Liver (tissue), 8 donors: ENCODE measurements at regions not wholly inside any gene's neighbourhood (a gene's known extent, or its start where the extent isn't known, plus 50 kb on each side); places are given as distances from the start of the nearest gene placed in this dataset.

Source experiments
- DNase-seq: peaks from one replicate; pipeline ENCODE4 v3.0.0-alpha.2; 2017; ENCODE audit warnings: low spot score
- H3K27ac ChIP-seq, 2 donors: one replicate each; pipeline ENCODE4 v1.7.0; 2013; ENCODE audit warnings: inconsistent platforms in 2 of 2, low read length in 2 of 2, control low read depth in 1 of 2, low read depth in 1 of 2, mild to moderate bottlenecking in 1 of 2
- H3K27me3 ChIP-seq, 4 donors: one replicate each; pipeline versions ENCODE4 v1.6.1 to v1.7.0; 2013; ENCODE audit warnings: low read length in 3 of 4, inconsistent platforms in 1 of 4, mild to moderate bottlenecking in 1 of 4, moderate library complexity in 1 of 4; ENCODE audit not compliant: control insufficient read depth in 4 of 4, insufficient read depth in 4 of 4
- H3K36me3 ChIP-seq, 4 donors: one replicate each; pipeline versions ENCODE4 v1.6.1 to v1.7.0; 2013; ENCODE audit warnings: low read length in 3 of 4, mild to moderate bottlenecking in 3 of 4, low read depth in 1 of 4, moderate library complexity in 1 of 4; ENCODE audit not compliant: control insufficient read depth in 4 of 4, insufficient read depth in 3 of 4
- H3K4me1 ChIP-seq, 4 donors: one replicate each; pipeline versions ENCODE4 v1.6.1 to v1.7.0; 2013; ENCODE audit warnings: low read length in 3 of 4, mild to moderate bottlenecking in 3 of 4, moderate library complexity in 1 of 4; ENCODE audit not compliant: control insufficient read depth in 4 of 4, insufficient read depth in 4 of 4
- H3K4me3 ChIP-seq, 3 donors: one replicate each; pipeline versions ENCODE4 v1.6.1 to v1.7.0; 2013; ENCODE audit warnings: low read length in 3 of 3, control low read depth in 1 of 3, low read depth in 1 of 3, mild to moderate bottlenecking in 1 of 3
- H3K9ac ChIP-seq, 2 donors: one replicate each; pipeline ENCODE4 v1.7.0; 2013; ENCODE audit warnings: low read length in 2 of 2, mild to moderate bottlenecking in 2 of 2, moderate library complexity in 2 of 2, control low read depth in 1 of 2, low read depth in 1 of 2
- H3K9me3 ChIP-seq, 4 donors: one replicate each; pipeline versions ENCODE4 v1.6.1 to v1.7.0; 2013; ENCODE audit warnings: low read length in 3 of 4; ENCODE audit not compliant: control insufficient read depth in 4 of 4
- EGR1 ChIP-seq, 2 donors: IDR thresholded peaks; 2 replicates each; pipeline ENCODE4 v1.6.1; 2016 to 2018; ENCODE audit warnings: antibody characterized with exemption in 2 of 2, low read depth in 2 of 2
- FOXA1 ChIP-seq: IDR thresholded peaks from 2 replicates; pipeline ENCODE4 v1.6.1; 2016; ENCODE audit warnings: antibody characterized with exemption
- FOXA2 ChIP-seq: IDR thresholded peaks from 2 replicates; pipeline ENCODE4 v1.6.1; 2016; ENCODE audit warnings: antibody characterized with exemption
- GABPA ChIP-seq, 2 donors: IDR thresholded peaks in 1 of 2; conservative IDR thresholded peaks in 1 of 2; 2 replicates each; pipeline ENCODE4 v1.6.1; 2016; ENCODE audit warnings: antibody characterized with exemption in 2 of 2, mild to moderate bottlenecking in 1 of 2, moderate library complexity in 1 of 2
- HNF4A ChIP-seq, 2 donors: conservative IDR thresholded peaks; 2 replicates each; pipeline ENCODE4 v1.6.1; 2016; ENCODE audit warnings: antibody characterized with exemption in 2 of 2, mild to moderate bottlenecking in 2 of 2
- JUND ChIP-seq, 2 donors: IDR thresholded peaks; 2 replicates each; pipeline ENCODE4 v1.6.1; 2016; ENCODE audit warnings: antibody characterized with exemption in 2 of 2
- NR2F2 ChIP-seq: IDR thresholded peaks from 2 replicates; pipeline ENCODE4 v1.6.1; 2016; ENCODE audit warnings: antibody characterized with exemption
- RAD21 ChIP-seq, 2 donors: IDR thresholded peaks; 2 replicates each; pipeline ENCODE4 v1.6.1; 2016; ENCODE audit warnings: antibody characterized with exemption in 2 of 2, mild to moderate bottlenecking in 2 of 2
- REST ChIP-seq: IDR thresholded peaks from 2 replicates; pipeline ENCODE4 v1.6.1; 2016; ENCODE audit warnings: antibody characterized with exemption, mild to moderate bottlenecking
- RXRA ChIP-seq, 2 donors: IDR thresholded peaks; 2 replicates each; pipeline ENCODE4 v1.6.1; 2017 to 2018; ENCODE audit warnings: antibody characterized with exemption in 2 of 2, mild to moderate bottlenecking in 1 of 2
- SP1 ChIP-seq: IDR thresholded peaks from 2 replicates; pipeline ENCODE4 v1.6.1; 2018; ENCODE audit warnings: antibody characterized with exemption, mild to moderate bottlenecking
- TAF1 ChIP-seq: conservative IDR thresholded peaks from 2 replicates; pipeline ENCODE4 v1.6.1; 2016; ENCODE audit warnings: antibody characterized with exemption, mild to moderate bottlenecking
- YY1 ChIP-seq: IDR thresholded peaks from 2 replicates; pipeline ENCODE4 v1.6.1; 2016; ENCODE audit warnings: antibody characterized with exemption, mild to moderate bottlenecking
- ZBTB33 ChIP-seq: IDR thresholded peaks from 2 replicates; pipeline ENCODE4 v1.6.1; 2016; ENCODE audit warnings: antibody characterized with exemption
- WGBS: extraction: QIAGEN DNeasy Blood & Tissue Kit; methylation state at CpG from one replicate; pipeline ENCODE4 v1.1.7; 2013; 5-methylcytosine and 5-hydroxymethylcytosine counted together
- TF ChIP-seq, protein P1 (sequence below): IDR thresholded peaks from 2 replicates; pipeline ENCODE4 v1.6.1; 2016; ENCODE audit warnings: antibody characterized with exemption
- TF ChIP-seq, protein P2 (sequence below): fragments of 150-350 bp; IDR thresholded peaks from 2 replicates; pipeline ENCODE4 v1.5.1; 2017; ENCODE audit warnings: improper control_type of control experiment, low read depth, low read length; ENCODE audit not compliant: missing input control
- TF ChIP-seq, protein P3 (sequence below): IDR thresholded peaks from 2 replicates; pipeline ENCODE4 v1.6.1; 2016; ENCODE audit warnings: antibody characterized with exemption
- donor health status: healthy.
- donor health status: healthy.
- donor health status: healthy.
- donor health status: healthy.
- donor health status: healthy.

DNA sequence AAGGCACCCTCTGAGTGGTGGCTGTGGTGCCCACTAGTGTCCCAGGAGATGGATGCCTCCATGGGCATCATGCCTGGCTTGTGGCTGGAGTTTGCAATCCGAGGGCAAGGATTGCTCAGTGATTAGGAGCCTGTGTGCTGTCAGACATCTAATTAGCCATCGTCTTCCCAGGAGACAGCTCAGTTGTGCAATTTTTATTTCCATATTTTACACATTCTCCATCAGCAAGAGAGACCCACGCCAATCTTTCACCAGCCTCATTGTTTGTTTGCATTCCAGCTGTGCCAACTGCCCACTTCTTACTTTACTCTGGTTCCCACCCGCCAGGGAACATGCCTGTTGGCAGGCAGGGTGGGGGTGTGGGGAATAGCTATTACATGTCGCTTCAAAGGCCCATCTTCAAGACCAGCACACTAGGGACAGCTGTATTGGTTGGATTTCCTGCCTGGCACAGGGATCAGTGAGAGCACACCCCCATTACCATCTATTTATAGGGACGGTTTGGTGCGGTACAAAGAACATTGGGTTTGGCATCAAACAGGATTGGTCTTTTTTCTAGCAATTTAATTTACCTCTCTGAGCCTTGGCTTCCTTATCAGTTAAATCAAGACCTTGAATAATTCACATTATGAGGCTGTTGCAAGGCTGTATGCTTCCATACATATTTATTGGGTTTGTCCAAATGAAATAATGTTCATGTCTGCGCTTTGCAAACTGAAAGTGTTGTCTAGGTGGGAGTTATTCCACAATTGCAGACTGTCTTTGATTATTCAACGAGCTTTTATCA is 80.7 kb upstream of the NAV2 start:
- Histone ChIP-seq H3K4me3 (no peak overlapping the region), H3K36me3 (no peaks in the 10 kb centered on the region), H3K27ac (no peak overlapping the region), H3K9ac (no peak overlapping the region), H3K4me1 (no peaks in the 10 kb centered on the region), H3K27me3 (no peaks in the 10 kb centered on the region), H3K9me3 (peaks cover 0 to 12% (median 2%) of the 10 kb centered on the region in 4 donors)
- DNase-seq, result no peak
- 87% methylated on average over 9 of the region's 9 CpGs for WGBS
- TF ChIP-seq SP1 (no peak), GABPA (IDR thresholded peaks at IDR 0.05 in 1 of 2, conservative IDR thresholded peaks at IDR 0.05 in 1 of 2) (no peak), FOXA1 (no peak), NR2F2 (no peak), EGR1 (IDR thresholded peaks at IDR 0.05; ENCODE audit: low read depth in 2 of 2) (no peak), JUND (IDR thresholded peaks at IDR 0.05) (no peak), FOXA2 (no peak), RAD21 (IDR thresholded peaks at IDR 0.05) (no peak), HNF4A (conservative IDR thresholded peaks at IDR 0.05) (no peak), YY1 (no peak), REST (no peak)
- TF ChIP-seq, protein P1, sequence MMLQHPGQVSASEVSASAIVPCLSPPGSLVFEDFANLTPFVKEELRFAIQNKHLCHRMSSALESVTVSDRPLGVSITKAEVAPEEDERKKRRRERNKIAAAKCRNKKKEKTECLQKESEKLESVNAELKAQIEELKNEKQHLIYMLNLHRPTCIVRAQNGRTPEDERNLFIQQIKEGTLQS, result no peak
- TF ChIP-seq, protein P2, sequence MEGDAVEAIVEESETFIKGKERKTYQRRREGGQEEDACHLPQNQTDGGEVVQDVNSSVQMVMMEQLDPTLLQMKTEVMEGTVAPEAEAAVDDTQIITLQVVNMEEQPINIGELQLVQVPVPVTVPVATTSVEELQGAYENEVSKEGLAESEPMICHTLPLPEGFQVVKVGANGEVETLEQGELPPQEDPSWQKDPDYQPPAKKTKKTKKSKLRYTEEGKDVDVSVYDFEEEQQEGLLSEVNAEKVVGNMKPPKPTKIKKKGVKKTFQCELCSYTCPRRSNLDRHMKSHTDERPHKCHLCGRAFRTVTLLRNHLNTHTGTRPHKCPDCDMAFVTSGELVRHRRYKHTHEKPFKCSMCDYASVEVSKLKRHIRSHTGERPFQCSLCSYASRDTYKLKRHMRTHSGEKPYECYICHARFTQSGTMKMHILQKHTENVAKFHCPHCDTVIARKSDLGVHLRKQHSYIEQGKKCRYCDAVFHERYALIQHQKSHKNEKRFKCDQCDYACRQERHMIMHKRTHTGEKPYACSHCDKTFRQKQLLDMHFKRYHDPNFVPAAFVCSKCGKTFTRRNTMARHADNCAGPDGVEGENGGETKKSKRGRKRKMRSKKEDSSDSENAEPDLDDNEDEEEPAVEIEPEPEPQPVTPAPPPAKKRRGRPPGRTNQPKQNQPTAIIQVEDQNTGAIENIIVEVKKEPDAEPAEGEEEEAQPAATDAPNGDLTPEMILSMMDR, result no peak
- TF ChIP-seq, protein P3, sequence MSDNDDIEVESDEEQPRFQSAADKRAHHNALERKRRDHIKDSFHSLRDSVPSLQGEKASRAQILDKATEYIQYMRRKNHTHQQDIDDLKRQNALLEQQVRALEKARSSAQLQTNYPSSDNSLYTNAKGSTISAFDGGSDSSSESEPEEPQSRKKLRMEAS, result no peak

DNA sequence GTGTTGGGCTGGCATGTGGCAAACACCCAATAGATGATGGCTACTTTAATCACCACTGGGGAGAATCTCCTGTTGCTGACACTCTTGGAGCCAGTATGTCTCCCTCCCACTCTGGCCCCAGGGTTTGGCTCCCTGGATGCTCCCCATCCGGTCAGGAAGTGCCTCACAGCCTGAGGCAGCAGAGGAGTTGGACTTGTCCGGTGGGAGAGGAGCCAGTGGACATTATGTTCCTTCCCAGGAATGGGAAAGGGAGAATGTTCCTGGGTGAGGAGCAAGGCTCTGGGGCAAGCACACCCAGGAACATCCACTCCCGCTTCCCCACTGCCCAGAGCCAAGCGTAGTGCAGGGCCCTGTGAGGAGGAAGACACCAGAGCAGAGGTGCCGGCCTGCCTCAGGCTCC is 84.6 kb upstream of the NAV2 start:
- 80% methylated on average over 5 of the region's 5 CpGs for WGBS
- Histone ChIP-seq H3K27ac (no peak overlapping the region), H3K4me1 (no peaks in the 10 kb centered on the region), H3K4me3 (no peak overlapping the region), H3K36me3 (no peaks in the 10 kb centered on the region), H3K9ac (no peak overlapping the region), H3K27me3 (no peaks in the 10 kb centered on the region), H3K9me3 (no peaks in the 10 kb centered on the region)
- no peak for DNase-seq
- no peak for TF ChIP-seq EGR1 (IDR thresholded peaks at IDR 0.05; ENCODE audit: low read depth in 2 of 2)
- TF ChIP-seq REST, result peak; percentile 54
- TF ChIP-seq ZBTB33, result no peak
- TF ChIP-seq TAF1, result no peak
- TF ChIP-seq, protein P3, result no peak
- peak; percentile 75 for TF ChIP-seq SP1
- TF ChIP-seq RAD21 (IDR thresholded peaks at IDR 0.05), result peak in 1 of 2 donors; percentile 48
- TF ChIP-seq NR2F2, result peak; percentile 66
- TF ChIP-seq, protein P1, result no peak
- peak in 1 of 2 donors; percentile 13 for TF ChIP-seq RXRA (IDR thresholded peaks at IDR 0.05)
